ENCODE measurements at regions not wholly inside any gene's neighbourhood (a gene's known extent, or its start where the extent isn't known, plus 50 kb on each side); places are given as distances from the start of the nearest gene placed in this dataset.

GRCh38 chr1:83503153-83503552, 495.8 kb downstream of the TTLL7 start:
- TF ChIP-seq, protein P1, sequence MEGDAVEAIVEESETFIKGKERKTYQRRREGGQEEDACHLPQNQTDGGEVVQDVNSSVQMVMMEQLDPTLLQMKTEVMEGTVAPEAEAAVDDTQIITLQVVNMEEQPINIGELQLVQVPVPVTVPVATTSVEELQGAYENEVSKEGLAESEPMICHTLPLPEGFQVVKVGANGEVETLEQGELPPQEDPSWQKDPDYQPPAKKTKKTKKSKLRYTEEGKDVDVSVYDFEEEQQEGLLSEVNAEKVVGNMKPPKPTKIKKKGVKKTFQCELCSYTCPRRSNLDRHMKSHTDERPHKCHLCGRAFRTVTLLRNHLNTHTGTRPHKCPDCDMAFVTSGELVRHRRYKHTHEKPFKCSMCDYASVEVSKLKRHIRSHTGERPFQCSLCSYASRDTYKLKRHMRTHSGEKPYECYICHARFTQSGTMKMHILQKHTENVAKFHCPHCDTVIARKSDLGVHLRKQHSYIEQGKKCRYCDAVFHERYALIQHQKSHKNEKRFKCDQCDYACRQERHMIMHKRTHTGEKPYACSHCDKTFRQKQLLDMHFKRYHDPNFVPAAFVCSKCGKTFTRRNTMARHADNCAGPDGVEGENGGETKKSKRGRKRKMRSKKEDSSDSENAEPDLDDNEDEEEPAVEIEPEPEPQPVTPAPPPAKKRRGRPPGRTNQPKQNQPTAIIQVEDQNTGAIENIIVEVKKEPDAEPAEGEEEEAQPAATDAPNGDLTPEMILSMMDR (IDR thresholded peaks at IDR 0.05; ENCODE audit: low read depth, low read length) = no peak
- TF ChIP-seq POLR2A (IDR thresholded peaks at IDR 0.05; ENCODE audit: extremely low read depth, insufficient read length) = no peak

All from NB4 (cell line).